ENCODE measurements at regions not wholly inside any gene's neighbourhood (a gene's known extent, or its start where the extent isn't known, plus 50 kb on each side); places are given as distances from the start of the nearest gene placed in this dataset.
"Not testable (repeated sequence)": the region's sequence is repeated elsewhere in the genome, so short reads cannot be mapped to it uniquely, and the experiment has no call there.

GRCh38 chr12:27133022-27133590 is 50.7 kb upstream of the C12orf71 start:
- DNase-seq = no peak

GRCh38 chr12:27140478-27140969 is 58.1 kb upstream of the C12orf71 start:
- DNase-seq = no peak

DNA sequence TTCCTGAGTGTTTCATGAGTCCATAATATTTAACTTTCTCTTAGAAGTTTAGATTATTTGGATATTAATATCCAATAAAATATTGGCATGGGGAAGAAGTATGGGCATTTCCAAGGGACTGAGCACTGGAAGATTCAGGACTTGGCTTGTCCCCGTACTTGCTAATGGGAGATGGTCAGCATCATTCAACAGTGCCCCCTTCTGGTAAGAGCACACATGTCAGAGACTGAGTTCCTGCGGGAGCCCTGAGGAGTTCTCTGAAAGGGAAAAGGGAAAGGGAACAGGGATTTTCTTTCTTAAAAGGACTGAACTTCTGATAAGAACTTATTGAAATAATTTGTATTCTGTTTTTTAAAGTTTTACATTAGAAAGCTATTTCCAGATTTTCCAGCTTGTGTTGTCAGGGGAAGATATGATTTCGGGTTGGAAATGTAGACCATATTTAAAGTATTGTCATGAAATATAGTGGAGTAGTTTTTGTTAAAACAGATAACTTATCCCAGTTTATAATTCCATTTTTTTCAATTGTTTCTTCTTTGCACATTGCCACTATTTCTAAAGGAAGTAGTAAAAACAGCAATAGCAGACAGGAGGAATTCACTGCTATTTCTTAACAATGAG is 59.8 kb upstream of the C12orf71 start:
- DNase-seq = peak; percentile 32 to 44

- DNase-seq = no peak
These were observed 61.1 kb upstream of the C12orf71 start for GRCh38 chr12:27143256-27144069.

DNA sequence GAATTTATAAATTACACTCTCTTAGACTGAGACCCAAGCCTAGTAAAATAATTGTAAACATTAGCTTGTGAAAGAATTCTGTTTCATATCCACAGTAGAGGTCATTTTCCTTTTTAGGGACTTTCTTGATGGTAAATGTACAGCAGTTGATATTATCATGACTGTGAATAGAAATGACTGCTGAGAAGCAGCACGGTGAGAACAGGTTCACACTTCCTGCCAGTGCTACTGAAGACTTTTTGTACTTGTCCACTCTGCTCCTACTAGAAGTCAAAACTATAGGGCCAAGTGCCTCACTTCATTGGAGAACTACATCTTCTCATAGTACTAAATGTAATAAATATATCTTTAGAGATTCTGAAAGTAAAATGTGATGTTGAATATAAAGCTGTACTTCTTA is 63.3 kb upstream of the C12orf71 start:
- not testable (repeated sequence) for DNase-seq

- DNase-seq = no peak
These were observed 66.0 kb upstream of the C12orf71 start for GRCh38 chr12:27148373-27148772.

- no peak for DNase-seq
These were observed 66.4 kb upstream of the C12orf71 start for GRCh38 chr12:27148791-27149190.

DNA sequence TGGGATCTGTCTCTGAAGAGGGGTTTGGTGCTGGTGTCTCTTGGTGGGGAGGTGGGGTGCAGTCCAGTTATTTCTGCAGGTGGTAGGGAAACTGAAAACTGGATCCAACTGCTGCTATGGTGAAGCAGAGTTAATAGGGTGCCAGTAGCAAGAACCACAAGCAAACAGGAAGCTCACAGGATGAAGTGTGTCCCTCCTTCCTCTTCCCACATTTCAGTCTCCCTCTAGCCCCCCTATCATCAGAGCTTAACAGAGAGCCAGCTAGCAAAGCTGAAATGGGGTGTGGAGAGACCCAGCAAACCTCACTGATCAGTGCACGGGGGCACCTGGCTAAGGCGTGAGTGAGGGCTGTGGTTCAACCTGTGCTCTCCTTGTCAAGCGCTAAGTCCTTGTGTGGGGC is 69.1 kb upstream of the C12orf71 start:
- no peak for DNase-seq

DNA sequence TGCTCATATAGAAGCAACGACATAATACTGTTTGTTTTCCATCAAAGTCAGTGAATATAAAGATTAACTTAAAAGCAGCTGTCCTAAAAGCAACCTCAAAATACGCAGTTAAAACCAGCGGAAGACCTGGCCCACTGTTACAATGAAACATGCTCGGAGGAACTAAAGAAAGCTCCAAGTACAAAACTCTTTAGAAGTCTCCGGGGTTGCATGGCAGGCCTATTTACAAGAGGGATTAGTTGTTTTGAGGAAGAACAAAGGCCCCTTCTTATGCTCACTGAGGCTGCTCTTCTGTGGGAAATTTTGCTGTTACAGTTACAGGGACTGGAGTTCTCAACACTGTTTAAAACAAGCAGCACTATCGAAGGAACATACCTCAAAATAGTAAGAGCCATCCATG is 75.9 kb upstream of the C12orf71 start:
- no peak for DNase-seq

DNA sequence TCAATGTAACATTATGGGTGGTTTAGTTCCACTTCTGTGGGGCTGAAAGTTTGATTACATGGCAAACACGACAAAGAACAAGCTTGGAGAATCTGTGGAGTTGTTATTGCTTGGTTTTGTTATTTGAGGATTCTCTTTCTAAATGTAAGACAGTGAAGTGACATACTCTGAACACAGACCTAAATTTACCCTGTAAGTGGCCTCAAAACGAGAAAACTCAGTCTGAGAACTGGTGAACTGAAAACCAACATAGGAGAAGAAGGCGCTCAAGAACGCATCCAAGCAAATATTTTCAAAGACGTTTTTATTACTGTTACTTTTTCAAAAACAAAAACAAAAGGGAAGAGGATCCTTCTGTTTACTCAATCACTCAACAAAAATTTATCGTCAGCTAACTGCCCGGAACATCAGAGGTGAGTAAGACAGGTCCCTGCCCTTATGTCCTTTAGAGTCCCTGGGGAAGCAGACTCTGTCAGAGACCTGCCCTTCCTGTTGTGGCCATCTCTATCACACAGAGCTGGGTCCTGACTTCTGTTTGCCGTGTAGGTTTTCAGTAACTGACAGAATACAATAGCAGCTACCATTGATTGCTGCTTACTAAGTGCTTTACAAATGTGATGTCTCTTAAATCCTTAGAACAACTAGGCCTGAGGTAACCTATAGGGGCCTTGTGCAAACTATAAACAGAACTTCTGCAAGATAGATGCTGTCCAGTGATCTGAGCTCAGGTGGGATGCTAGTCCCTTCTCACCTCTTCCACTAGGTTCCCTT is 79.3 kb upstream of the C12orf71 start:
- no peak for DNase-seq

DNA sequence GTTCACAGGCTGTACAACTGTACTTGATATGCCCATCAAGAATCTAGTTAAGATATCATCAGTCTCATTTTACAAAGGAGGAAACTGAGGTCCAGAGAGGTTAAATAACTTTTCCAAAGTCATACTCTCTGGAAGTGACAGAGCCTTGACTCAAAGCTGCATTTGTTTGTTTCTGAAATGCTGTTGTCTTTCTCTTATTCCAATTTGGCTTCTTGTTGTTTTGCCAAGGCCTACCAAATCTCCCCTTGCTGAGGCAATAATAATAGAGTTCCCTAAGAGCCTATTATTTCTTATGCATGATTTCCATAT is 79.8 kb upstream of the C12orf71 start:
- DNase-seq = no peak

DNA sequence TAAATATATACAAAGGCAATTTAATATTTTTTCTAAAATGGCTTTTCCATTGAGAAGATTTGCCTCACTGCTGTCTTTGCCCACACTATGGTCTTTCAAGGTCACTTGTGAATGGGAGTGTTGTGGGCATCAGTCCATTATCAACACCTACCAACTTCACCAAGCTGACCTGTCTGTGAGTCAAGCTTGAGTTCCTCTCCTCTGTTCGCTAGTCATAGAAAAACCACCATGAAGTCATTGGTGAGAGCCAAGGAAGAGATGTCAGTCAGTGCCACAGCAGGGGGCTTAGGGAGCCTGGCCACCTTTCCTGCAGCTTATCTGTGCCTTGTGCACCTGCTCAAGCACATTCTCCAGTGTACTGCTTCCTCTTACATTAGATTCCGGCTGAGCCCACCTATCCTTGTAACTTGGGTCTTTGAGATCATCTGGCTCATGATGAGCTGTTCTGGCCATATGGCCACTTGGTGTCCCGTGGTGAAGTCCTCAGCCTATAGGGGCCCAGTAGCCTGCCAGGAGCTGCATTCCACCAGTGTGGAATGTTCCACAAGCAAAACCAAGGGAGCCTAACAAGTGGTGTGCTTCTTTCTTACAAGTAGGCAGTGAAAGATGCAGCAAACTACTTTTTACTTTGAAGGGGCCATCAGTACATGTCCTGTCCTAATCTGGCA is 80.8 kb upstream of the C12orf71 start:
- DNase-seq = no peak

- DNase-seq = no peak
These were observed 80.2 kb upstream of the STK38L start for GRCh38 chr12:27163894-27164293.

DNA sequence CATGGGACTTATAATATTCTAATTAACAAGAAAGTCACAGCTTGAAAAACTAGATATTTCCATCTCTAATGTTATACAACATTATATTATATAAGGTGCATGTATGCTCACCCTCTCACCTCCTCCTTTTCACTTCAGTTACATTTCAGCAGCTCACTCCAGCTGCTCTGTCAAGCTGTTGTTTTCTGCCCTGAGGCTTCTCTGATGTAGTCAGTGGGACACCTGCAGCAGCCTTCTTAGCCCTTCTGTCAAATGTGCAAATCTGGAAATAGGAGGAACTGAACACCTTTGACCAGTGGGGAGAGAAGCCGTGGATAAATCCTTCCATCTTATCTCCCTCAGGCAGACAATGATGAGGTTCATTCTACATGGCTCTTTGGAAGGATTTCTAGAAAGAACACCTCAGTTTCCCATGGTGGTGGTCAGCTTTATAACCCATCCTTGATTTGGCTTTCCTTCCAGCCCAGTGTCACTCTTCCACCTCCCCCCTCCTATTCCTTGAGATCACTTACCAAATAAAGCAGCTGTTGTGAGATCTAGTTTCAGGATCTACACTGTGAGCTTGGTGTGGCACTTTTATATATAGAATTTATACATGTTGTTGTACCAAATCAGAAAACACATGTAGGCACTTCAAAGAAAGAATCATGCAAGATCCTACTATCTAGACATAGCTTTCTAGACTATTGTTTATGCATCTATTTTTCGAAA is 79.6 kb upstream of the STK38L start:
- no peak for DNase-seq

DNA sequence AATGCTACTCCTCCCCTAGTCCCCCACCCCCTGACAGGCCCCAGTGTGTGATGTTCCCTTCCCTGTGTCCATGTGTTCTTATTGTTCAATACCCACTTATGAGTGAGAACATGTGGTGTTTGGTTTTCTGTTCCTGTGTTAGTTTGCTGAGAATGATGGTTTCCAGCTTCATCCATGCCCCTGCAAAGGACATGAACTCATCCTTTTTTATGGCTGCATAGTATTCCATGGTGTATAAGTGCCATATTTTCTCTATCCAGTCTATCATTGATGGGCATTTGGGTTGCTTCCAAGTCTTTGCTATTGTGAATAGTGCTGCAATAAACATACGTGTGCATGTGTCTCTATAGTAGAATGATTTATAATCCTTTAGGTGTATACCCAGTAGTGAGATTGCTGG is 78.1 kb upstream of the STK38L start:
- DNase-seq = not testable (repeated sequence)

GRCh38 chr12:27171494-27171893 is 72.6 kb upstream of the STK38L start:
- DNase-seq = not testable (repeated sequence)

DNA sequence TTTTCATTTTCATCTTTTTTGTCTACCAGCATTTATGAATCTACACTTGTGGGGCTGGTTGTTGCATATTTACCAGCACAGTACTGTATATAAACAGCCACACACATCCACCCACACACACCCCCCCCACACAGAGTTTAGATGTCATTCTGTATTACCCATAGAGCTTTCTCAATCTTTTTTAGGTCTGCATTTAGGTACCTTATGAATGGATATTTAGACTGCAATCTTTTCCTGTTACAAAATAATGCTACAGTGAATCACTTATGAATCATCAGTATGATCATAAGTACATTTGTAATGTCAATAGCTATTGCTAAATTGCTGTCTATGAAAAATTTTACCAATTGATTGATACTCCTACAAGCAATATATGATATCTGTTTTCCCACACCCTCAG is 67.3 kb upstream of the STK38L start:
- DNase-seq = peak in 1 of 2 donors; percentile 23

GRCh38 chr12:27177706-27178105 is 66.4 kb upstream of the STK38L start:
- no peak for DNase-seq

- no peak for DNase-seq
These were observed 65.8 kb upstream of the STK38L start for GRCh38 chr12:27178255-27178654.

DNA sequence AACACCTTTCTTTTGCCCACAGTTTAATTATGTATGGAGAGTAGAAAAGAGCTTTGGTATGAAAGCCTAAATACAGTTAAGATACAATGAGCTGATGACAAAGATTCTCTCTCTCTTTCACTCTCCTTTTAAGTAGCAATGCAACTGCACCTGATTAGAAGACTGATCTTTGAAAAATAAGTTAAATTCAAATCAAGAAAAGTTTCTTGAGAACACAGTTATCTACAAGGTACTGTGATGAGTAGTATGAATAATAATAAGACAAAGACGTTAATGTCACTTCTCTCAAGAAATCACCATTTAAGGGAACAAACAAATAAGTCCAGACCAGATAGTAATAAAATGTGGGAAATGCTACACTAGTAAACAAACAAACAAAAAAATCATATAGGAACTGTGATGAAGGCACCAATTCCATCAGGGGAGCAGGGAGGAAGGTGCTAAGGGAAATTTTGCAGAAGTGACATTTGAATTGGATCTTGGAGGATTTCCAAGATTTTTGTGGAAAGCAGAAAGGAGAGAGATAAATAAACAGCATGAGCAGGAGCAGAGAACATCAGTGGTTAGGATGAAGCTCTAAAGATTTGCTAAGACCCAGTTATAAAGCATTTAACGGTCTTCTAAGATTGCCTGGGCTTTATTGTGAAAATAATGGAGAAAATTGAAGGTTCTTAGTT is 65.2 kb upstream of the STK38L start:
- DNase-seq = no peak

- DNase-seq = peak; percentile 14 to 22
These were observed 64.5 kb upstream of the STK38L start for GRCh38 chr12:27179400-27180214.
